ENCODE measurements at regions not wholly inside any gene's neighbourhood (a gene's known extent, or its start where the extent isn't known, plus 50 kb on each side); places are given as distances from the start of the nearest gene placed in this dataset.
"Not testable (repeated sequence)": the region's sequence is repeated elsewhere in the genome, so short reads cannot be mapped to it uniquely, and the experiment has no call there.

GRCh38 chr5:112472614-112473013 is 53.5 kb upstream of the EPB41L4A start:
- no peak for DNase-seq (ENCODE audit: low spot score)

GRCh38 chr5:112473989-112474388 is 54.9 kb upstream of the EPB41L4A start:
- DNase-seq (ENCODE audit: low spot score), result no peak

- no peak for DNase-seq (ENCODE audit: low spot score)
Measured at GRCh38 chr5:112475747-112476365, 56.8 kb upstream of the EPB41L4A start.

- DNase-seq (ENCODE audit: low spot score), result no peak
Measured at GRCh38 chr5:112479418-112479817, 60.3 kb upstream of the EPB41L4A start.

- DNase-seq (ENCODE audit: low spot score), result no peak
Measured at GRCh38 chr5:112480501-112480900, 61.4 kb upstream of the EPB41L4A start.

- DNase-seq (ENCODE audit: low spot score), result no peak
Measured at GRCh38 chr5:112483704-112484103, 64.6 kb upstream of the EPB41L4A start.

- DNase-seq (ENCODE audit: low spot score), result no peak
Measured at GRCh38 chr5:112485934-112486355, 66.9 kb upstream of the EPB41L4A start.

GRCh38 chr5:112491257-112491656 is 72.2 kb upstream of the EPB41L4A start:
- DNase-seq (ENCODE audit: low spot score), result peak; percentile 18

- DNase-seq (ENCODE audit: low spot score), result peak; percentile 83
Measured at GRCh38 chr5:112492291-112492690, 73.2 kb upstream of the EPB41L4A start.

GRCh38 chr5:112503749-112504501 is 84.8 kb upstream of the EPB41L4A start:
- not testable (repeated sequence) for DNase-seq (ENCODE audit: low spot score)

GRCh38 chr5:112509097-112509496 is 90.0 kb upstream of the EPB41L4A start:
- not testable (repeated sequence) for DNase-seq (ENCODE audit: low spot score)

GRCh38 chr5:112511920-112512319 is 92.8 kb upstream of the EPB41L4A start:
- DNase-seq (ENCODE audit: low spot score), result no peak

GRCh38 chr5:112512901-112513300 is 93.8 kb upstream of the EPB41L4A start:
- DNase-seq (ENCODE audit: low spot score), result no peak

- no peak for DNase-seq (ENCODE audit: low spot score)
Measured at GRCh38 chr5:112514111-112514510, 95.0 kb upstream of the EPB41L4A start.

- not testable (repeated sequence) for DNase-seq (ENCODE audit: low spot score)
Measured at GRCh38 chr5:112520474-112520873, 101.4 kb upstream of the EPB41L4A start.

GRCh38 chr5:112522891-112523673 is 104.0 kb upstream of the EPB41L4A start:
- not testable (repeated sequence) for DNase-seq (ENCODE audit: low spot score)

- not testable (repeated sequence) for DNase-seq (ENCODE audit: low spot score)
Measured at GRCh38 chr5:112523674-112524263, 104.7 kb upstream of the EPB41L4A start.

- no peak for DNase-seq (ENCODE audit: low spot score)
Measured at GRCh38 chr5:112525217-112525616, 106.1 kb upstream of the EPB41L4A start.

GRCh38 chr5:112528928-112529327 is 109.9 kb upstream of the EPB41L4A start:
- DNase-seq (ENCODE audit: low spot score), result no peak

- peak; percentile 62 for DNase-seq (ENCODE audit: low spot score)
Measured at GRCh38 chr5:112529525-112529924, 110.4 kb upstream of the EPB41L4A start.

- DNase-seq (ENCODE audit: low spot score), result no peak
Measured at GRCh38 chr5:112532654-112533360, 113.7 kb upstream of the EPB41L4A start.

- DNase-seq (ENCODE audit: low spot score), result peak; percentile 66
Measured at GRCh38 chr5:112533362-112533761, 114.3 kb upstream of the EPB41L4A start.

All from hematopoietic multipotent progenitor cell treated with erythropoietin and hydrocortisone succinate and interleukin-3 and kit ligand, for 15 days (in vitro differentiated cells).